Ovary (tissue), 7 donors: ENCODE measurements at regions not wholly inside any gene's neighbourhood (a gene's known extent, or its start where the extent isn't known, plus 50 kb on each side); places are given as distances from the start of the nearest gene placed in this dataset.
"Not testable (repeated sequence)": the region's sequence is repeated elsewhere in the genome, so short reads cannot be mapped to it uniquely, and the experiment has no call there.

ENCODE experiments used
- DNase-seq, 5 donors: peaks; one replicate each; pipeline ENCODE4 v3.0.0-alpha.2; 2019 to 2020
- H3K27ac ChIP-seq, 2 donors: fragments of 200-600 bp; one replicate each; pipeline versions ENCODE4 v1.5.1 to v1.8.0; 2019 to 2022
- H3K27me3 ChIP-seq: fragments of 200-600 bp; one replicate; pipeline ENCODE4 v1.8.0; 2022
- H3K36me3 ChIP-seq: fragments of 200-600 bp; sonication (generic); one replicate; pipeline ENCODE4 v1.5.1; 2019
- H3K4me1 ChIP-seq: one replicate; pipeline ENCODE4 v1.8.1; 2013; ENCODE audit warnings: mild to moderate bottlenecking, moderate library complexity; ENCODE audit not compliant: insufficient read depth
- H3K4me3 ChIP-seq: fragments of 200-600 bp; sonication (generic); one replicate; pipeline ENCODE4 v1.5.1; 2017
- H3K9me3 ChIP-seq, 2 donors: fragments of 200-600 bp in 1 of 2; sonication (generic) in 1 of 2; one replicate each; pipeline versions ENCODE4 v1.5.1 to v1.8.1; 2013 to 2019; ENCODE audit warnings: mild to moderate bottlenecking in 1 of 2, moderate library complexity in 1 of 2
- EP300 ChIP-seq: sonication (generic); formaldehyde crosslinking; IDR thresholded peaks from one replicate; pipeline ENCODE4 v1.6.1; 2017; ENCODE audit warnings: antibody characterized with exemption
- POLR2A ChIP-seq: fragments of 450-650 bp; IDR thresholded peaks from one replicate; pipeline ENCODE4 v1.6.1; 2017; ENCODE audit warnings: antibody characterized with exemption, mild to moderate bottlenecking, moderate library complexity
- WGBS, 3 donors: extraction: QIAGEN DNeasy Blood & Tissue Kit in 1 of 3; methylation state at CpG; one replicate each; pipeline versions ENCODE4 v1.1.5 to v1.1.7; 2013 to 2017; 5-methylcytosine and 5-hydroxymethylcytosine counted together
- intact Hi-C, 4 donors: fragments of 100-400 bp; cut with DNase I; formaldehyde crosslinking; loops; one replicate each; pipeline versions ENCODE4 v1.11.0 to v1.15.1; 2022 to 2023
- TF ChIP-seq, protein P1 (sequence below), 3 donors: fragments of 450-650 bp in 2 of 3; fragments of 200-600 bp in 1 of 3; IDR thresholded peaks; one replicate each; pipeline versions ENCODE4 v1.5.1 to v1.8.0; 2016 to 2022; ENCODE audit warnings: antibody characterized with exemption in 3 of 3, mild to moderate bottlenecking in 1 of 3
- donor health status: DM: no; HTN: no; CAD: no; lungs with moderate emphysema.
- donor health status: DM: no; HTN: no; CAD: no.
- donor health status: Bipolar disorder and iron deficiency.
- donor health status: DM: no; HTN: no; CAD: no.
- donor health status: DM: yes; HTN: yes; CAD: no.

DNA sequence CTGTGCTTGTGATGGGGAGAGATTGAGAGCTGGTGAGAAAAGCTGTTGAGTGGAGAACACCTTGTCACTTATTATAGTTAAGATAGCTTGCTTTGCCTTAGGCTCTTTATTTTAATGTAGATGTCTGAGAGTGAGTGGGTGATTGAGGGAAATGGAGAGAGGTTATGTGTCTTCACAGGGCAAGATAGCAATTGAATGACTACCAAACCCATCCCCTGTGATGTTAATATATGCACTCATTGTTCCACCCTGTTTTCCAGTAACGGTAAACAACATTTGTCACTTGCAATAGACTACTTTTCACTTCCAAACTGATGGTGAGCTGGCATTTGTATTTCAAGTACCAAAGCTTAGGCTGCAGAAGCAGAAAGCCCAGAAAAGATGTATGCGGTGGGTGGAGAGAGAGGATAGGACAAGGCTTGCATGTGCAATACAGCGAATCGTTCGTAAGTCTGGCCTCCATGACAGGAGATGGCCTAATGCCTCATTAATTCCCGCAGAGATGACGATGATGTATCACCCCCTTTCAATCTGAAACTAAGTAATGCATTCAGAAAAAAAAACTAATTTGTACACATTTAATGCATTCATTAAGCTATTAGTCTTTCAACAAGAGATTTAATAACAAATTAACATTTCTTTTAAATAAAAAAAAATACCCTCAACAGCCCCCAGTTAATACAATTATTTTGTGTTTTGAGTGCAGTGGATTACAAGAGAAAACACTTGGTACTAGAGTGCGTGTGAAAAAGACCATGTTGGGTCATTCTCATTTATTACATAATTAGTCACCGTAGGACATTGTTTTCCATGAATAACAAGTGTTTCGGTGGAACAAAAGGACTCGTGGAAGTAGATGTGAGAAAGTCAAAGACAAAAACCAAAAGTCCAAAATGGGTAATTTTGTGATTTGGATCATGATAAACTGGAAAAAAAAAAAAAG is 699.0 kb downstream of the BRINP1 start:
- H3K9me3 ChIP-seq = no peaks in the 10 kb centered on the region
- WGBS, 3 donors = 80 to 82% (median 82%) methylated on average over 11 of the region's 11 CpGs
- no peaks in the 10 kb centered on the region for H3K36me3 ChIP-seq
- intact Hi-C loops = no loop called here
- DNase-seq = no peak
- TF ChIP-seq EP300 (no peak), POLR2A (no peak)
- TF ChIP-seq, protein P1, sequence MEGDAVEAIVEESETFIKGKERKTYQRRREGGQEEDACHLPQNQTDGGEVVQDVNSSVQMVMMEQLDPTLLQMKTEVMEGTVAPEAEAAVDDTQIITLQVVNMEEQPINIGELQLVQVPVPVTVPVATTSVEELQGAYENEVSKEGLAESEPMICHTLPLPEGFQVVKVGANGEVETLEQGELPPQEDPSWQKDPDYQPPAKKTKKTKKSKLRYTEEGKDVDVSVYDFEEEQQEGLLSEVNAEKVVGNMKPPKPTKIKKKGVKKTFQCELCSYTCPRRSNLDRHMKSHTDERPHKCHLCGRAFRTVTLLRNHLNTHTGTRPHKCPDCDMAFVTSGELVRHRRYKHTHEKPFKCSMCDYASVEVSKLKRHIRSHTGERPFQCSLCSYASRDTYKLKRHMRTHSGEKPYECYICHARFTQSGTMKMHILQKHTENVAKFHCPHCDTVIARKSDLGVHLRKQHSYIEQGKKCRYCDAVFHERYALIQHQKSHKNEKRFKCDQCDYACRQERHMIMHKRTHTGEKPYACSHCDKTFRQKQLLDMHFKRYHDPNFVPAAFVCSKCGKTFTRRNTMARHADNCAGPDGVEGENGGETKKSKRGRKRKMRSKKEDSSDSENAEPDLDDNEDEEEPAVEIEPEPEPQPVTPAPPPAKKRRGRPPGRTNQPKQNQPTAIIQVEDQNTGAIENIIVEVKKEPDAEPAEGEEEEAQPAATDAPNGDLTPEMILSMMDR (IDR thresholded peaks at IDR 0.05) = no peak
- H3K4me3 ChIP-seq = no peak overlapping the region
- no peaks in the 10 kb centered on the region for H3K4me1 ChIP-seq
- H3K27me3 ChIP-seq = no peaks in the 10 kb centered on the region
- no peak overlapping the region for H3K27ac ChIP-seq

- no peaks in the 10 kb centered on the region for H3K27me3 ChIP-seq
- TF ChIP-seq EP300 (no peak), POLR2A (no peak)
- TF ChIP-seq, protein P1 (IDR thresholded peaks at IDR 0.05) = no peak
- intact Hi-C loops = no loop called here
- no peak overlapping the region for H3K4me3 ChIP-seq
- H3K9me3 ChIP-seq = no peaks in the 10 kb centered on the region
- H3K4me1 ChIP-seq = no peaks in the 10 kb centered on the region
- no peaks in the 10 kb centered on the region for H3K36me3 ChIP-seq
- no peak for DNase-seq
- no peak overlapping the region for H3K27ac ChIP-seq
- WGBS, 3 donors = 83 to 90% (median 86%) methylated on average over 5 of the region's 5 CpGs
Measured at GRCh38 chr9:118674942-118675341, 694.3 kb downstream of the BRINP1 start.

DNA sequence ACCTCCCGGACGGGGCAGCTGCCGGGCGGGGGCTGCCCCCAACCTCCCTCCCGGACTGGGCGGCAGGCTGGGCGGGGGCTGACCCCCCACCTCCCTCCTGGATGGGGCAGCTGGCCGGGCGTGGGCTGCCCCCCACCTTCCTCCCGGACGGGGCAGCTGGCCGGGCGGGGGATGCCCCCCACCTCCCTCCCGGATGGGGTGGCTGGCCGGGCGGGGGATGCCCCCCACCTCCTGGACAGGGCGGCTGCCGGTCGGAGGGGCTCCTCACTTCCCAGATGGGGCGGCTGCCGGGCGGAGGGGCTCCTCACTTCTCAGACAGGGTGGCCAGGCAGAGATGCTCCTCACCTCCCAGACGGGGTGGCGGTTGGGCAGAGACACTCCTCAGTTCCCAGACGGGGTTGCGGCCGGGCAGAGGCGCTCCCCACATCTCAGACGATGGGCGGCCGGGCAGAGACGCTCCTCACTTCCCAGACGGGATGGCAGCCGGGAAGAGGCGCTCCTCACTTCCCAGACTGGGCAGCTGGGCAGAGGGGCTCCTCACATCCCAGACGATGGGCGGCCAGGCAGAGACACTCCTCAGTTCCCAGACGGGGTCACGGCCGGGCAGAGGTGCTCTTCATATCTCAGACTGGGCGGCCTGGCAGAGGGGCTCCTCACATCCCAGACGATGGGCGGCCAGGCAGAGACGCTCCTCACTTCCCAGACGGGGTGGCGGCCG is 691.1 kb downstream of the BRINP1 start:
- H3K4me1 ChIP-seq, DNase-seq, H3K27ac ChIP-seq, H3K27me3 ChIP-seq, H3K9me3 ChIP-seq, H3K36me3 ChIP-seq, intact Hi-C loops, H3K4me3 ChIP-seq: not testable (repeated sequence)
- WGBS, 3 donors = 89 to 93% (median 89%) methylated on average over 16 to 44 of the region's 47 CpGs

GRCh38 chr9:118686959-118687358 is 682.3 kb downstream of the BRINP1 start:
- WGBS, 3 donors = 61 to 69% (median 68%) methylated on average over 5 of the region's 5 CpGs
- intact Hi-C loops = no loop called here

More at GRCh38 chr9:118686959-118687358, 682.3 kb downstream of the BRINP1 start:
- Histone ChIP-seq H3K4me3 (no peak overlapping the region), H3K36me3 (no peaks in the 10 kb centered on the region), H3K27me3 (no peaks in the 10 kb centered on the region), H3K4me1 (no peaks in the 10 kb centered on the region), H3K9me3 (no peaks in the 10 kb centered on the region), H3K27ac (no peak overlapping the region)
- TF ChIP-seq, protein P1 (IDR thresholded peaks at IDR 0.05) = no peak
- TF ChIP-seq POLR2A = no peak
- TF ChIP-seq EP300 = no peak
- DNase-seq = no peak
